Peyer's patch (tissue), 4 donors: ENCODE measurements at regions not wholly inside any gene's neighbourhood (a gene's known extent, or its start where the extent isn't known, plus 50 kb on each side); places are given as distances from the start of the nearest gene placed in this dataset.

Experiments used
- POLR2A ChIP-seq, 2 donors: fragments of 450-650 bp; IDR thresholded peaks; one replicate each; pipeline ENCODE4 v1.5.1; 2017; ENCODE audit warnings: antibody characterized with exemption in 2 of 2, mild to moderate bottlenecking in 2 of 2, moderate library complexity in 2 of 2
- TF ChIP-seq, protein P1 (sequence below), 6 experiments: fragments of 450-650 bp in 4 of 6; fragments of 200-600 bp in 2 of 6; sonication (generic) in 1 of 6; IDR thresholded peaks; one replicate each; pipeline ENCODE4 v1.5.1; 2017 to 2019; ENCODE audit warnings: antibody characterized with exemption in 6 of 6, mild to moderate bottlenecking in 3 of 6, moderate library complexity in 1 of 6

DNA sequence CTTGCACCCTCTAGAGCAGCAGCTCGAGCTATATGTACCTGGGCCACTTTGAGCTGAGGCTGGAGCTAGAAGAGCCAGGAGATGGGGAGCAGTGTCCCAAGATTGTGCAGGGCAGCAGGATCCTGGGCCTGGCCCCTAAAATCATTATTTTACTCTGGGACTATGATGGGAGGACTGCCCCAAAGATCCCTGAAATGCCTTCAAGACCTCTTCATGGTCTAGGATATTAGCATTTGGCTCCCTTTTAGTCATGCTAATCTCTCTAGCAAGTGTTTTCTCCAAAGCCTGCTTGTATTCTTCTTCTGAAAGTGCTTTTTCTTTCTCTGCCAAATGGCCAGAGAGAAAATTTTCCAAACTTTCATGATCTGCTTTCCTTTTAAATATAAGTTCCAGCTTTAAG is 211.6 kb downstream of the PARM1 start:
- TF ChIP-seq, protein P1, sequence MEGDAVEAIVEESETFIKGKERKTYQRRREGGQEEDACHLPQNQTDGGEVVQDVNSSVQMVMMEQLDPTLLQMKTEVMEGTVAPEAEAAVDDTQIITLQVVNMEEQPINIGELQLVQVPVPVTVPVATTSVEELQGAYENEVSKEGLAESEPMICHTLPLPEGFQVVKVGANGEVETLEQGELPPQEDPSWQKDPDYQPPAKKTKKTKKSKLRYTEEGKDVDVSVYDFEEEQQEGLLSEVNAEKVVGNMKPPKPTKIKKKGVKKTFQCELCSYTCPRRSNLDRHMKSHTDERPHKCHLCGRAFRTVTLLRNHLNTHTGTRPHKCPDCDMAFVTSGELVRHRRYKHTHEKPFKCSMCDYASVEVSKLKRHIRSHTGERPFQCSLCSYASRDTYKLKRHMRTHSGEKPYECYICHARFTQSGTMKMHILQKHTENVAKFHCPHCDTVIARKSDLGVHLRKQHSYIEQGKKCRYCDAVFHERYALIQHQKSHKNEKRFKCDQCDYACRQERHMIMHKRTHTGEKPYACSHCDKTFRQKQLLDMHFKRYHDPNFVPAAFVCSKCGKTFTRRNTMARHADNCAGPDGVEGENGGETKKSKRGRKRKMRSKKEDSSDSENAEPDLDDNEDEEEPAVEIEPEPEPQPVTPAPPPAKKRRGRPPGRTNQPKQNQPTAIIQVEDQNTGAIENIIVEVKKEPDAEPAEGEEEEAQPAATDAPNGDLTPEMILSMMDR (IDR thresholded peaks at IDR 0.05), result no peak
- TF ChIP-seq POLR2A (IDR thresholded peaks at IDR 0.05), result no peak
